HG03432 (cell line): ENCODE measurements at regions not wholly inside any gene's neighbourhood (a gene's known extent, or its start where the extent isn't known, plus 50 kb on each side); places are given as distances from the start of the nearest gene placed in this dataset.

ENCODE experiments used
- ATAC-seq: cut with Tn5 transposase; IDR thresholded peaks from one replicate; pipeline ENCODE4 v1.9.1; 2021; ENCODE audit warnings: mild to moderate bottlenecking, moderate library complexity; ENCODE audit not compliant: unreplicated experiment

- no peak for ATAC-seq
These were observed 695.9 kb downstream of the EPHA7 start for GRCh38 chr6:92723390-92723931.

- ATAC-seq, result no peak
These were observed 699.6 kb downstream of the EPHA7 start for GRCh38 chr6:92719773-92720172.

GRCh38 chr6:92716638-92717037, 702.7 kb downstream of the EPHA7 start:
- no peak for ATAC-seq

- no peak for ATAC-seq
These were observed 703.4 kb downstream of the EPHA7 start for GRCh38 chr6:92715991-92716390.

- ATAC-seq, result no peak
These were observed 705.0 kb downstream of the EPHA7 start for GRCh38 chr6:92714346-92714745.

GRCh38 chr6:92710048-92710447, 709.3 kb downstream of the EPHA7 start:
- ATAC-seq, result peak; percentile 98

GRCh38 chr6:92708945-92709344, 710.4 kb downstream of the EPHA7 start:
- ATAC-seq, result no peak

- ATAC-seq, result no peak
These were observed 711.1 kb downstream of the EPHA7 start for GRCh38 chr6:92708270-92708669.

- no peak for ATAC-seq
These were observed 712.4 kb downstream of the EPHA7 start for GRCh38 chr6:92706976-92707375.

- no peak for ATAC-seq
These were observed 717.8 kb downstream of the EPHA7 start for GRCh38 chr6:92701425-92702096.

- no peak for ATAC-seq
These were observed 718.9 kb downstream of the EPHA7 start for GRCh38 chr6:92700411-92700810.

- no peak for ATAC-seq
These were observed 728.3 kb downstream of the EPHA7 start for GRCh38 chr6:92690997-92691599.

- no peak for ATAC-seq
These were observed 731.0 kb downstream of the EPHA7 start for GRCh38 chr6:92688342-92688741.

- peak; percentile 53 for ATAC-seq
These were observed 732.1 kb downstream of the EPHA7 start for GRCh38 chr6:92687278-92687677.

- no peak for ATAC-seq
These were observed 735.0 kb downstream of the EPHA7 start for GRCh38 chr6:92684386-92684785.

GRCh38 chr6:92683748-92684147, 735.6 kb downstream of the EPHA7 start:
- ATAC-seq, result no peak

- no peak for ATAC-seq
These were observed 736.6 kb downstream of the EPHA7 start for GRCh38 chr6:92682516-92683398.

- ATAC-seq, result no peak
These were observed 738.0 kb downstream of the EPHA7 start for GRCh38 chr6:92681401-92681800.

- peak; percentile 58 for ATAC-seq
These were observed 747.9 kb downstream of the EPHA7 start for GRCh38 chr6:92671462-92671861.

GRCh38 chr6:92667843-92668242, 751.5 kb downstream of the EPHA7 start:
- ATAC-seq, result no peak

- no peak for ATAC-seq
These were observed 770.8 kb downstream of the EPHA7 start for GRCh38 chr6:92648364-92649086.
